ENCODE measurements at regions not wholly inside any gene's neighbourhood (a gene's known extent, or its start where the extent isn't known, plus 50 kb on each side); places are given as distances from the start of the nearest gene placed in this dataset.

DNA sequence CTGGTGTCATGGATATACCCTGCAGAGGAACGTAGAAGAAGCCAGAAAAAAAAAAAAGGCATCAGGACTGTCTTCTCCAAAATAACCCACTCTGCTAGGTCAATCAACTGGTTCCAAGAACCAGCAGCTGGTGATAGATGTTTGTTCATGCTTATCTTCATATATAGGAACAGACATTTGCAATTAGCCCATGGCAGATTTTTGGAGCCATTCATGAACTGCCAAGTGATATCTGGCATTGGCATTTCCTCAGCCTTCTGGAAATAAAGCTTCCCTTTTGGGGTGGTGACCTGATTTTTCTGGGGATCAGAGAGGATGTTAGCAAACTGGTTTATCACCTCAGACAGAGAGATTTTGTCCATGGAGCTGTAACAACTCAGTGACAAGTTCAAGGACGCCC is 234.9 kb downstream of the OSR1 start (continued):
- TF ChIP-seq HMGN3 (IDR thresholded peaks at IDR 0.05; ENCODE audit: borderline replicate concordance, extremely low read depth, insufficient read length, low read depth, low read length), result no peak

- Histone ChIP-seq H3K79me2 (ENCODE audit: control insufficient read depth, insufficient read depth, low read length) (no peaks in the 10 kb centered on the region), H2AFZ (ENCODE audit: low read depth, low read length) (no peak overlapping the region), H3K4me2 (ENCODE audit: insufficient read depth, low read length) (no peak overlapping the region), H3K4me3 (no peak overlapping the region), H3K9me3 (replicated peaks; ENCODE audit: control insufficient read depth, insufficient read depth, low read depth, low read length) (no peaks in the 10 kb centered on the region), H4K20me1 (replicated peaks; ENCODE audit: control insufficient read depth, insufficient read depth, low read length) (no peaks in the 10 kb centered on the region), H3K27ac (ENCODE audit: extremely low read depth, low read depth, low read length) (no peak overlapping the region), H3K4me1 (replicated peaks in 1 of 2; ENCODE audit: control insufficient read depth in 2 of 2, insufficient read depth in 2 of 2, low read length in 2 of 2) (no peaks in the 10 kb centered on the region), H3K27me3 (ENCODE audit: control insufficient read depth in 2 of 2, insufficient read depth in 2 of 2, low read length in 2 of 2) (no peaks in the 10 kb centered on the region), H3K9me1 (ENCODE audit: control insufficient read depth, insufficient read depth, low read length) (no peaks in the 10 kb centered on the region), H3K36me3 (ENCODE audit: control insufficient read depth, insufficient read depth, low read length) (no peaks in the 10 kb centered on the region), H3K9ac (ENCODE audit: insufficient read depth in 1 of 2, low read depth in 2 of 2, low read length in 2 of 2) (no peak overlapping the region)
- no peak for ATAC-seq
- ChIA-PET POLR2A (no interaction called here), CTCF (ENCODE audit: low intra/inter-chr PET ratio) (no interaction called here)
- WGBS (ENCODE audit: insufficient coverage, low coverage, missing lambda C conversion rate), result 0% methylated on average over 1 of the region's 1 CpG
- no TSS peak for BruUV-seq (replicated peaks)
- no peak for DNase-seq (ENCODE audit: extremely low read depth in 1 of 4, low spot score in 3 of 4)
- no peak for FAIRE-seq
- in situ Hi-C loops (cut with MboI), result no loop called here
- no peak for TF ChIP-seq RHOXF2B (CRISPR knock-in tag; conservative IDR thresholded peaks at IDR 0.05)
- TF ChIP-seq SRSF7 (optimal IDR thresholded peaks at IDR 0.05; ENCODE audit: low read depth, low read length), result no peak
- TF ChIP-seq SPI1 (IDR thresholded peaks at IDR 0.05; ENCODE audit: borderline replicate concordance, low read depth, low read length), result no peak
- TF ChIP-seq THRAP3 (IDR thresholded peaks at IDR 0.05; ENCODE audit: borderline replicate concordance), result no peak
- no peak for TF ChIP-seq POLR2H (tag; IDR thresholded peaks at IDR 0.05; ENCODE audit: low read depth)
- intact Hi-C loops (cut with micrococcal nuclease), result no loop called here
Observed at GRCh38 chr2:19122220-19122619, 236.2 kb downstream of the OSR1 start.
